AML-193 (cell line): ENCODE measurements at regions not wholly inside any gene's neighbourhood (a gene's known extent, or its start where the extent isn't known, plus 50 kb on each side); places are given as distances from the start of the nearest gene placed in this dataset.
A peak's percentile ranks its signal among the peaks of the same experiment; 100 is the strongest.

Experiments
- DNase-seq, 2 experiments: peaks; one replicate each; lab custom pipeline; 2025; lab: John Stamatoyannopoulos, UW

GRCh38 chr18:28973324-28973723 is 796.4 kb upstream of the CDH2 start:
- no peak for DNase-seq

GRCh38 chr18:28972333-28972907 is 795.5 kb upstream of the CDH2 start:
- no peak for DNase-seq

DNA sequence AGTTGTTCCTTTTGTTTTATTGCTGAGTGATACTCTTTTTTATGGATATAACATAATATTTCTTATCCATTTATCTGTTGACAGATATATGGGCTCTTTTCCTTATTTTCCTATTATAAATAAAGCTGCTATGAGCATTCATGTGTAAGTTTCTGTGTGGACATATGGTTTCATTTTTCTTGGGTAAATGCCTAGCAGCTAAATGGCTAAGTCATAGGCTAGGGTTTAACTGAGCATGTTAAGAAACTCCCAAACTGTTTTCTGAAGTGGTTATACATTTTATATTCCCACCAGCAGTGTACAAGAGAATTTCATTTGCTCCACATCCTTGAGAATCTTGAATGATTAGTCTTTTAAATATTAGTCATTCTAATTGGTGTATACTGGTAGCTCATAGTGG is 786.6 kb upstream of the CDH2 start:
- no peak for DNase-seq

- DNase-seq: peak in 1 of 2 experiments; percentile 4
Observed at GRCh38 chr18:28961669-28962228, 784.8 kb upstream of the CDH2 start.

GRCh38 chr18:28960146-28960545 is 783.2 kb upstream of the CDH2 start:
- DNase-seq: no peak

DNA sequence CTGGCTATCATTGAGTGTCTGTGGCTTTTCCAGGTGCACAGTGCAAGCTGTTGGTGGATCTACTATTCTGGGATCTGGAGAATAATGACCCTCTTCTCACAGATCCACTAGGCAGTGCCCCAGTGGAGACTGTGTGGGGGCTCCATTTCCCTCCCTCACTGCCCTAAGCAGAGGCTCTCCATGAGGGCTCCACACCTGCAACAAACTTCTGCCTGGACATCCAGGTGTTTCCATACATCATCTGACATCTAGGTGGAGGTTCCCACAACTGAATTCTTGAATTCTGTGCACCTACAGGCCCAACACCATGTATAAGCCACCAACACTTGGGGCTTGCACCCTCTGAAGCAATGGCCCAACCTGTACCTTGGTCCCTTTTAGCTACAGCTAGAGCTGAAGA is 775.4 kb upstream of the CDH2 start:
- DNase-seq: no peak

- no peak for DNase-seq
Observed at GRCh38 chr18:28947900-28948299, 771.0 kb upstream of the CDH2 start.

DNA sequence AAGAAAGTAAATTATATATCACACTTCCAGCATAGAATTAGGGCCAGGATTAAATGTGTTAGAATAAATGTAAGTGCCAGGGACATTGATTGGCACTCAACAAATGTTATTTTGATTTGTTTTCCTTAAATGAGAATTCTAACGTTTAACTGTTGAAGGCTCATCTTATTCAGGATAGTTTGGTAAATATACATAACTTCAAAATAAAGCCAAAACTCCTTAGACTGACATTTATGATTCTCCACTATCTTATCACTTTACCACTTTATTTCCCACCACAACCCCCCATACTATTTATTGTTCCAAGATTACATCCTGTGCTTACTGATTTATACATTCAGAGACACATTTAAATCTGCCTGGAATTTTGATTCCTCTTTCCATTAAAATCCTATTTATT is 769.5 kb upstream of the CDH2 start:
- no peak for DNase-seq

DNA sequence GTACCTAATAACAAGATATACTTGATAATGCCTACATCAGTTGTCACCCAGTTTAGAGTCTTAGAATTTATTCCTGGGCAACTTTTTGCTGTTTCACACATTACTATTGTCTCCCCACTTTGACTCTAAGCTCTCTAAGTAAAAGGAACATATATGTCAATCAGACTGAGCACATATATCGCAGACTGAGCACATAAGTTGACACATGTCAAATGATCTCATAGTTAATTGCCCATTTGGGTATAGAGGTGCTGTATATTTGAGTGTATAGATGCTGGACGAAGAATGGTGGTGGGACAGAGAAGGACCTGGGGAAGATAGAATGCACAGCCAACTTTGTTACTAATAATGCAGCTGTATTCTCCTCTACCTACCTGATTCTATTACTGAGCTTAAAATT is 746.0 kb upstream of the CDH2 start:
- DNase-seq: no peak

DNA sequence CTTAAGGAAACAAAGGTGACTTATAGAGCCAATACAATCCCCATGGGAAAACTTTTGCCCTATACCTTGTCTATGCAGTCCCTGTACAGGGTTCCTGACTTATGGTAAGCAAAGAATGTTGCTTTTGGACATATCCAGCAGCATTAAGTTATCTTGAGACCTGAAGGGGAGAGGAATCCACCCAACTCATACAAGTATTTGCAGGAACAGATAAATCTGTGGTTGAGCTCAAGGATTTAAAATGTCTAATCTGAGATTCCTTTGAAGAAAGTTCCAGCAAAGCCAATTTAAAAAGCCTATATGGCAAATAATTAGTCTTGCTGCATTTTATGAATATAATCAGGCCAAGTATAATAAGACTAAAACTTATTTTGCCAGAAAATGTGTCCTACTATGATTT is 739.5 kb upstream of the CDH2 start:
- DNase-seq: no peak

- DNase-seq: no peak
Observed at GRCh38 chr18:28905509-28905908, 728.6 kb upstream of the CDH2 start.

GRCh38 chr18:28904789-28905364 is 727.9 kb upstream of the CDH2 start:
- DNase-seq: no peak

- no peak for DNase-seq
Observed at GRCh38 chr18:28903306-28903705, 726.4 kb upstream of the CDH2 start.

DNA sequence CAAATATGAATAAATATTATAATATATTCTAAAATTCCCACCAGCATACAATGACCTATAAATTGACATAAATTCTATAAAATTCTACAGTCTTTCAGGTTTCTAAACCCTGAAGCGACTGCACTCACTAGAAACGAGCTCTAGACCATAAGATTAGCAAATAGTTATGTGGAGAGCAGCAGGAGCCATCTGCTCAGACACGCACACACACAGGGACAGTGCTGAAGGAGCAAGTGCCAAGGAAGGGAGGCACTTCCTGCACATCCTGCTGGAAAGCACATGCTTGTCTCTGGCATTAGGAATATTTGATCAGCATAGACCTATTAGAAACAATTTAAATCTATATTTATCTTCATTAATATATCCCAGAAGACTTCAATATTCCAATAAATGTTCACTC is 713.9 kb upstream of the CDH2 start:
- no peak for DNase-seq

DNA sequence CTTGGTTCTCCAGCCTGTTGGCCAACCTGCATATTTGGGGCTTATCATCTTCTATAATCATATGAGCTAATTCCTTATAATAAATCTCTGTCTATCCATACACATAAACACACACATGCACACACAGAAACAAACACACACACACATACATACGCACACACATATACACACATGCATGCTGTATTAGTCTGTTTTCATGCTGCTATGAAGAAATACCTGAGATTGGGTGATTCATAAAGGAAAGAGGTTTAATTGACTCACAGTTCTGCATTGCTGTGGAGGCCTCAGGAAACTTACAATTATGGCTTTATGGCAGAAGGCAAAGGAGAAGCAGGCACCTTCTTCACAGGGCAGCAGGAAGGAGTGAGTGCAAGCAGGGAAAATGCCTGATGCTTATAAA is 707.4 kb upstream of the CDH2 start:
- no peak for DNase-seq

- no peak for DNase-seq
Observed at GRCh38 chr18:28880856-28881255, 703.9 kb upstream of the CDH2 start.

DNA sequence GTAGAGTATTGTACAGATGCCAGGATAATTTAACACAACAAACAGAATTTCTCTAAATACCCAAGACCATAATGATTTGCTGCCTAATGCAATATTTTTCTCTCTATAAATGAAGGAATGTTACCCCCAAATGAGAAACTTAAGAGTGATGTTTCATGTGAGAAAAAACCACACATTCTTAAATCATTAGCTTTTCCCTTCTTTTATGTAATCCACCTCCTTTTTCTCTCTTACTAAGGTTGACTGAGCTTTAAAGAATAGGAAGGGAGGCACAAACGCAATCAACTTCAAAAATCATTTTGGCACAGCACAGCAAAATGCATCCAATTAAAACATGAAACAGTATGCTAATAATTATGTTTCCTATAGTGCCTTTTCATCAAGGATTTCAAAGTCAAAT is 698.1 kb upstream of the CDH2 start:
- no peak for DNase-seq

DNA sequence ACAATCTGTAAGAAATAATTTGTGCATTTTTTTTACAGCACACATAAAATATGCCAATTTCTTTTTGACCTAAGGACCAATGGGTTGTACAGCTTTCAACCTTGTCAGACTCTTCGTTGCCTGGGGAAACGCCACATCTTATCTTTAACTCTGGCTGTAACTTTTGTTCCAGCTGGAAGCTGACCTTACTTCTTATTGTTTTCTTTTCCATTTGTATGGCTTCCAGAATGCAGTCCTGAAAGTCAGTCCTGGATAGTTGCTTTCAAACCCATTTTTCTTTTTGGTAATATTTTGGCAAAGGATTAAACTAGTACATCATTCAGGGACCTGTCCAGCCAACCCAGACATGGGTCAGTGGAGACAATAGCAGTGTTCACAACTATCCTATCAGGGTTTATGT is 686.5 kb upstream of the CDH2 start:
- no peak for DNase-seq

GRCh38 chr18:28858248-28858647 is 681.3 kb upstream of the CDH2 start:
- no peak for DNase-seq

GRCh38 chr18:28855989-28856388 is 679.1 kb upstream of the CDH2 start:
- no peak for DNase-seq

DNA sequence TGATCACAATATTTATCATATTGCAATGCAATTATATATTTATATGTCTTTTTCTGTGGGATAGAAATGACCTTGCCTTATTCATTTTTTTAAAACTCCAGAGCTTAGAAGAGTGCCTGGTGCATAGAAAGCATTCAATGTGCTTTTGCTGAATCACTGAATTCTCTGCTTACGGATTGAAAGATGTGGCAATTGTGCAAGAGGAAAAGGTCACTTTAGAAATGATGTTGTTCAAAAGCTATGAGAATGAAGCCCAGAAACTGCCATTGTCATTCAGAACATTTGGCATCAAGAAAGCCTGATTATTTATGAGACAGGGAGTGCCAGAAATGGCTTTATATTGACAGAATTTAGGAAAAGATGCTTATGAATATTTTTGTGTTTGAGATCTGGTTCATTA is 678.6 kb upstream of the CDH2 start:
- DNase-seq: no peak

DNA sequence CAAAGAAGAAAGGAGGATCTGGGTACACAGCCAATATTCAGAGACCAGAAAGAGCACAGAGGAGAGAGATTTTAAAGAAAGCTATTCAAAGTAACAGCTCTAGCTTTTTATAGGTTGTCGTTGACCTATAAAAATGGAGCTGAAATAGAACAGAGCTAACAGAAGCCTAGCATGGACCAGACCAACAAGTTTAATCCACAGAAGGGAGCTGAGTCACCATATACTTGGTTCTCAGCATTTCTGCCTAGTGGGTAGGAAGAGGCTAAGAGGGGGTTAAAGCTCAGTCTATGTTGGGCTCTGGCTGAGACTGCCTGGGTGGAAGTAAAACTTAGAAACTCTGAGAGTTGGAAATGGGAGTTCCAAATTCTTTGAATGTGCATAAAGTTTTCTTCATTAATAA is 678.0 kb upstream of the CDH2 start:
- no peak for DNase-seq

DNA sequence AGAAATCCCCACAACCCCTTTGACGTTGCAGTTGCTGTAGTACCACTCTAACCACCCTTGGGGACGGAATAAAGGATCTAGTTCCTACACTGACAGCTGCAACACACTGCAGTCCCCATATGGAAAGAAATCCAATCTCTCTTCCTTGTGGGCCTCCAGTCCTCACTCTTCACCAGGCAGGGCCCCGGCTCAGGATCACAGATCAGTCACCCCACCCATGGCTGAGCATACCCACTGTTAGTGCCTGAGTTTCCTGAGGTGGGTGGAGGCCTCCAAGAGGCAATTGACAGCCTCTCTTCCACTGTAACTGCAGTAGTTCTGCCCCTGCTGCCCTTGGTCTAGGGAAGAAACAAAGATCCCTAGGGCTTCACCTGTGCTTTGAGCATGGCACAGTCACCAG is 670.0 kb upstream of the CDH2 start:
- no peak for DNase-seq

DNA sequence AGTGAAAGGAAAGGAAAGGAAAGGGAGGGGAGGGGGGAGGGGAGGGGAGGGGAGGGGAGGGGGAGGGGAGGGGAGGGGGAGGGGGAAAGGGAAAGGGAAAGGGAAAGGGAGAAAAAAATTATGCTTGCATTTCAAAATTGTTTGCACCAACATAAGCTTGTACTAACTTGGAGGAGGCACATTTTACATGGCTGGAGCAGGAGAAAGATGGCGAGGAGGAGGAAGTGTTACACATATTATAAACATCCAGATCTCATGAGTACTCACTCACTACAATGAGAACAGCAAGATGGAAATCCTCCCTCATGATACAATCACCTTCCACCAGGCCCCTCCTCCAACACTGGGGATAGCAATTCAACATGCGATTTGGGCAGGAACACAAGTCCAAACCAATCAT is 660.2 kb upstream of the CDH2 start:
- DNase-seq: no peak
